SU-DHL-6 (cell line): ENCODE measurements at regions not wholly inside any gene's neighbourhood (a gene's known extent, or its start where the extent isn't known, plus 50 kb on each side); places are given as distances from the start of the nearest gene placed in this dataset.

Experiments used
- H2AFZ ChIP-seq: fragments of 200-600 bp; sonication (generic); 2 replicates; pipeline ENCODE4 v1.6.1; 2014; ENCODE audit warnings: low read depth, mild to moderate bottlenecking, moderate library complexity, mixed read lengths, antibody characterized with exemption, low read length; ENCODE audit not compliant: severe bottlenecking
- H3F3A ChIP-seq: fragments of 200-600 bp; shearing (Covaris generic); 2 replicates; pipeline ENCODE4 v1.6.0; 2016; ENCODE audit warnings: antibody characterized with exemption, mild to moderate bottlenecking; ENCODE audit not compliant: insufficient read depth
- H3K27ac ChIP-seq: fragments of 200-600 bp; sonication (generic); 2 replicates; pipeline ENCODE4 v1.5.1; 2016; ENCODE audit warnings: low read depth, mild to moderate bottlenecking, low read length, moderate library complexity, mixed read lengths
- H3K27me3 ChIP-seq: fragments of 200-600 bp; sonication (generic), shearing (Covaris generic); 2 replicates; pipeline ENCODE4 v1.6.0; 2014; ENCODE audit warnings: mild to moderate bottlenecking, low read length
- H3K36me3 ChIP-seq: fragments of 200-600 bp; sonication (generic); 2 replicates; pipeline ENCODE4 v1.6.1; 2014; ENCODE audit warnings: mild to moderate bottlenecking, low read length, mixed read lengths
- H3K4me2 ChIP-seq: fragments of 300-600, 200-600 bp; shearing (Covaris generic), sonication (generic); 2 replicates; pipeline ENCODE4 v1.6.0; 2014; ENCODE audit warnings: low read length, low read depth, mild to moderate bottlenecking; ENCODE audit not compliant: poor library complexity, severe bottlenecking
- H3K4me3 ChIP-seq: fragments of 200-600 bp; sonication (generic); 2 replicates; pipeline ENCODE4 v1.5.1; 2014; ENCODE audit warnings: antibody characterized with exemption, low read length, mild to moderate bottlenecking, mixed read lengths; ENCODE audit not compliant: insufficient read depth, poor library complexity, severe bottlenecking
- H3K79me2 ChIP-seq: fragments of 200-600 bp; sonication (generic); 2 replicates; pipeline ENCODE4 v1.6.1; 2014; ENCODE audit warnings: mild to moderate bottlenecking, low read length, moderate library complexity; ENCODE audit not compliant: insufficient read depth
- H3K9ac ChIP-seq: fragments of 200-600 bp; sonication (generic); 2 replicates; pipeline ENCODE4 v1.7.0; 2014; ENCODE audit warnings: mild to moderate bottlenecking, low read length
- H3K9me2 ChIP-seq: fragments of 200-600 bp; sonication (generic); replicated peaks from 2 replicates; pipeline ENCODE4 v1.6.1; 2014; ENCODE audit warnings: low read length; ENCODE audit not compliant: insufficient read depth
- H3K9me3 ChIP-seq: fragments of 200-600 bp; sonication (generic); 2 replicates; pipeline ENCODE4 v1.6.1; 2014; ENCODE audit warnings: low read length, mixed read lengths; ENCODE audit not compliant: insufficient read depth
- H4K20me1 ChIP-seq: fragments of 200-600 bp; sonication (generic); 2 replicates; pipeline ENCODE4 v1.6.1; 2014; ENCODE audit warnings: low read depth, mild to moderate bottlenecking, antibody characterized with exemption, low read length, moderate library complexity, mixed read lengths
- EZH2phosphoT487 ChIP-seq: fragments of 200-600 bp; sonication (generic), shearing (Covaris generic); conservative IDR thresholded peaks from 2 replicates; pipeline ENCODE4 v1.6.1; 2018; ENCODE audit warnings: mild to moderate bottlenecking, antibody characterized with exemption, low read length, moderate library complexity, mixed read lengths
- TF ChIP-seq, protein P1 (sequence below): fragments of 200-600 bp; sonication (generic); IDR thresholded peaks from one replicate; pipeline ENCODE4 v1.5.1; 2017; ENCODE audit warnings: antibody characterized with exemption, mild to moderate bottlenecking, low read length, moderate library complexity; ENCODE audit not compliant: insufficient read depth, poor library complexity, severe bottlenecking

DNA sequence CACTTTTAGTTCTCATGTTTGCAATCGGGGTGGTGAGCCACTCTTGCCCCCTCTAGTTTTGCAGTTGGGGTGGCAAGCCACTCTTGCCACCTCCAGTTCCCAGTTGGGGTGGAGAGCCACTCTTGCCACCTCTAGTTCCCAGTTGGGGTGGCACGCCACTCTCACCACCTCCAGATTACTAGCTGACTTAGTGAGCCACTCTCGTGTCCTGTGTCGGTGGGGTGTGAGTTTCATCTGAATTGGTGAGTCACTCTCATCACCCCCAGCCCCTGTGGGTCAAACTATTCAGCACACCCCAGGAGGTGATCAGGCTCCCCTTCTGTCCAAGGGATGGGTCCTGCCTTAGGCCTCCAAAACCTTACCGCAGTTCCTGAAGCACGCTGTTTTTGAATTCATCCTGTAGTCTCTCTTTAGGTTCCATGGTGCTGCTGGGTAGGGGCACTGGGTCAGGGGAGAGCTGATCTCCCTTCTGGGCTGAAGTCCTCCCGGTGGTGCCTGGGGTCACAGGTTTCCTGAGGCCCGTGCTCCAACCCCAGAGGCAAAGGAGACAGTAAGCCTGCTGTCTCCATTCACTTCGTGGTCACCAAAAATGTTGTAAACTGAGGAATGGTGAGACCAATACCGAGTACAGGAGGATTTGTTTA lies 224.2 kb upstream of the SYNCRIP start:
- Histone ChIP-seq H3K36me3 (no peaks in the 10 kb centered on the region), H3K27ac (no peak overlapping the region), H3K9me2 (no peaks in the 10 kb centered on the region), H4K20me1 (no peaks in the 10 kb centered on the region), H3K27me3 (no peaks in the 10 kb centered on the region), H3K9me3 (no peaks in the 10 kb centered on the region), H3K79me2 (no peaks in the 10 kb centered on the region), H3K9ac (no peak overlapping the region), H3K4me2 (no peak overlapping the region), H3F3A (no peaks in the 10 kb centered on the region), H2AFZ (no peak overlapping the region), H3K4me3 (no peak overlapping the region)
- TF ChIP-seq, protein P1, sequence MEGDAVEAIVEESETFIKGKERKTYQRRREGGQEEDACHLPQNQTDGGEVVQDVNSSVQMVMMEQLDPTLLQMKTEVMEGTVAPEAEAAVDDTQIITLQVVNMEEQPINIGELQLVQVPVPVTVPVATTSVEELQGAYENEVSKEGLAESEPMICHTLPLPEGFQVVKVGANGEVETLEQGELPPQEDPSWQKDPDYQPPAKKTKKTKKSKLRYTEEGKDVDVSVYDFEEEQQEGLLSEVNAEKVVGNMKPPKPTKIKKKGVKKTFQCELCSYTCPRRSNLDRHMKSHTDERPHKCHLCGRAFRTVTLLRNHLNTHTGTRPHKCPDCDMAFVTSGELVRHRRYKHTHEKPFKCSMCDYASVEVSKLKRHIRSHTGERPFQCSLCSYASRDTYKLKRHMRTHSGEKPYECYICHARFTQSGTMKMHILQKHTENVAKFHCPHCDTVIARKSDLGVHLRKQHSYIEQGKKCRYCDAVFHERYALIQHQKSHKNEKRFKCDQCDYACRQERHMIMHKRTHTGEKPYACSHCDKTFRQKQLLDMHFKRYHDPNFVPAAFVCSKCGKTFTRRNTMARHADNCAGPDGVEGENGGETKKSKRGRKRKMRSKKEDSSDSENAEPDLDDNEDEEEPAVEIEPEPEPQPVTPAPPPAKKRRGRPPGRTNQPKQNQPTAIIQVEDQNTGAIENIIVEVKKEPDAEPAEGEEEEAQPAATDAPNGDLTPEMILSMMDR = no peak
- TF ChIP-seq EZH2phosphoT487 = no peak

GRCh38 chr6:85866370-85866730 lies 223.7 kb upstream of the SYNCRIP start:
- no peak overlapping the region for H3K27ac ChIP-seq
- TF ChIP-seq EZH2phosphoT487 = no peak
- TF ChIP-seq, protein P1 = no peak
- no peaks in the 10 kb centered on the region for H3K9me3 ChIP-seq
- H3K4me3 ChIP-seq = no peak overlapping the region
- no peak overlapping the region for H3K4me2 ChIP-seq
- no peaks in the 10 kb centered on the region for H3K27me3 ChIP-seq
- H4K20me1 ChIP-seq = no peaks in the 10 kb centered on the region
- H3K9me2 ChIP-seq = no peaks in the 10 kb centered on the region
- H3K79me2 ChIP-seq = no peaks in the 10 kb centered on the region
- H2AFZ ChIP-seq = no peak overlapping the region
- H3K36me3 ChIP-seq = no peaks in the 10 kb centered on the region
- H3K9ac ChIP-seq = no peak overlapping the region
- H3F3A ChIP-seq = no peaks in the 10 kb centered on the region

- Histone ChIP-seq H3F3A (no peaks in the 10 kb centered on the region), H3K4me2 (peak overlapping the region; percentile 33), H2AFZ (no peak overlapping the region), H3K9me3 (no peaks in the 10 kb centered on the region), H3K9me2 (no peaks in the 10 kb centered on the region), H3K9ac (no peak overlapping the region), H3K27me3 (no peaks in the 10 kb centered on the region), H3K36me3 (no peaks in the 10 kb centered on the region), H3K4me3 (no peak overlapping the region), H4K20me1 (no peaks in the 10 kb centered on the region), H3K79me2 (no peaks in the 10 kb centered on the region), H3K27ac (no peak overlapping the region)
- TF ChIP-seq, protein P1 = no peak
- no peak for TF ChIP-seq EZH2phosphoT487
Measured at GRCh38 chr6:85865420-85866369, 223.0 kb upstream of the SYNCRIP start.
